ENCODE measurements at regions not wholly inside any gene's neighbourhood (a gene's known extent, or its start where the extent isn't known, plus 50 kb on each side); places are given as distances from the start of the nearest gene placed in this dataset.
"Not testable (repeated sequence)": the region's sequence is repeated elsewhere in the genome, so short reads cannot be mapped to it uniquely, and the experiment has no call there.

DNA sequence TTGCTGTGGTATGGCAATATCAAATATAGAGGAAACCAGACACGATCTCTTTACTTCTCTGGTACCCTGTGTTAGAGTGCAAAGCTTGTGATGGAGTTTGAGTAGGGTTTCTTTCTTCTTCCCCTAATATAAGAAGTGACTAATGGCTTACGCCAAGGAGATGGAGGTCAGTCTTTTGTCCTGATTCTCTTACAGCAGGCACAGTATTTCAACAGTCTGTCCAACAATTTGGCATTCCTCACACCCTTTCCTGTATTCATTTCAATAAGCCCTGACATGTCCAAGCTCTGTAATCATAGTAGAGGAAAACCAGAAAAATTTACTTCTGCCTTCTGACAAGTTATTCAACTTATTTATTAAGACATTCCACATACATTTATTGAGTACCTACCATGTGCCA, 546.2 kb downstream of the TMEM135 start:
- H3K27ac Mint-ChIP-seq (ENCODE audit: unreplicated experiment) = no peak overlapping the region
- no peaks in the 10 kb centered on the region for H3K4me1 Mint-ChIP-seq
- H3K27me3 Mint-ChIP-seq (ENCODE audit: low read depth) = no peaks in the 10 kb centered on the region
- H3K9me3 Mint-ChIP-seq = peaks cover 7% of the 10 kb centered on the region
- no peak for DNase-seq (ENCODE audit: low read depth, low spot score)
- TF ChIP-seq, protein P1, sequence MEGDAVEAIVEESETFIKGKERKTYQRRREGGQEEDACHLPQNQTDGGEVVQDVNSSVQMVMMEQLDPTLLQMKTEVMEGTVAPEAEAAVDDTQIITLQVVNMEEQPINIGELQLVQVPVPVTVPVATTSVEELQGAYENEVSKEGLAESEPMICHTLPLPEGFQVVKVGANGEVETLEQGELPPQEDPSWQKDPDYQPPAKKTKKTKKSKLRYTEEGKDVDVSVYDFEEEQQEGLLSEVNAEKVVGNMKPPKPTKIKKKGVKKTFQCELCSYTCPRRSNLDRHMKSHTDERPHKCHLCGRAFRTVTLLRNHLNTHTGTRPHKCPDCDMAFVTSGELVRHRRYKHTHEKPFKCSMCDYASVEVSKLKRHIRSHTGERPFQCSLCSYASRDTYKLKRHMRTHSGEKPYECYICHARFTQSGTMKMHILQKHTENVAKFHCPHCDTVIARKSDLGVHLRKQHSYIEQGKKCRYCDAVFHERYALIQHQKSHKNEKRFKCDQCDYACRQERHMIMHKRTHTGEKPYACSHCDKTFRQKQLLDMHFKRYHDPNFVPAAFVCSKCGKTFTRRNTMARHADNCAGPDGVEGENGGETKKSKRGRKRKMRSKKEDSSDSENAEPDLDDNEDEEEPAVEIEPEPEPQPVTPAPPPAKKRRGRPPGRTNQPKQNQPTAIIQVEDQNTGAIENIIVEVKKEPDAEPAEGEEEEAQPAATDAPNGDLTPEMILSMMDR (conservative IDR thresholded peaks at IDR 0.05) = no peak
- H3K4me3 Mint-ChIP-seq = no peak overlapping the region
- peaks cover 3% of the 10 kb centered on the region for H3K36me3 Mint-ChIP-seq (ENCODE audit: low read depth)

DNA sequence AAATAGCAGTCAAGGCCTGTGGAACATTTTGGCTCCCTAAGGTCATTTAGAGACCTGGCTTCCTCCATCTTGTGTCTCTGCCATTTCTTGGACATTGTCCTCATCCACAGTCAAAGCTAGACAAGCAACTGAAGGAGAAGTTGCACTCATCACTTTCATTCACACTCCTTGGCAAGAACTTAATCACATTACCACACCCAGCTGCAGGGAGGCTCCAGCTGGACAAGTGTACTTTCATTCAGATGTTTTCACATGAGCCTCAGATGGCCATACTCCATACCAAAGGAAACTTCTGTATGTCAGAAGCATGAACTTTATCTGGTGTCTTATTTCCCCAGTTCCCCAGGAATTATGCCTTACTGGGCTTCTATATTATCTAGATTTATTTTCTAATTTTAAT, 537.4 kb downstream of the TMEM135 start:
- no peaks in the 10 kb centered on the region for H3K27me3 Mint-ChIP-seq (ENCODE audit: low read depth)
- TF ChIP-seq, protein P1 (conservative IDR thresholded peaks at IDR 0.05) = no peak
- H3K36me3 Mint-ChIP-seq (ENCODE audit: low read depth) = no peaks in the 10 kb centered on the region
- no peak overlapping the region for H3K4me3 Mint-ChIP-seq
- H3K4me1 Mint-ChIP-seq = no peaks in the 10 kb centered on the region
- no peak overlapping the region for H3K27ac Mint-ChIP-seq (ENCODE audit: unreplicated experiment)
- no peaks in the 10 kb centered on the region for H3K9me3 Mint-ChIP-seq
- DNase-seq (ENCODE audit: low read depth, low spot score) = no peak

DNA sequence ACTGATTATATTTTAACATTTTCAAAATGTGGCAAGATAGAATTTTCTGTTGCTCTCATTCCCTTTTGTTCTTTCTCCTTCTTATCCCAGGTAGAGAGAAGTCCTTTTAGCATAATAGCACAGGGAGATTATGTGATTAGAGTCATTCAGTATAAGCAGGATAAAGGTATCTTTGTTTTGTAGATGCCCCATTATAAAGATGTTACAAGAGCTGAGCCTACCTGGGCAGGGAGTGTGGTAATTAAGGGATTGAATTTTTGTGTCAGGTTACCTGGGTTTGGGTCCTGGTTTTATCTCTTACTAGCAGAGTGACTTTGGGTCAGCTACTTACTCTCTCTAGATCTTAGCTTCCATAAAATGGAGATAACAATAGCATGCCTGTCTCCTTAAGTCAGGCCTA, 536.5 kb downstream of the TMEM135 start:
- Mint-ChIP-seq H3K4me3 (no peak overlapping the region), H3K27ac (ENCODE audit: unreplicated experiment) (no peak overlapping the region), H3K4me1 (no peaks in the 10 kb centered on the region), H3K36me3 (ENCODE audit: low read depth) (no peaks in the 10 kb centered on the region), H3K27me3 (ENCODE audit: low read depth) (no peaks in the 10 kb centered on the region), H3K9me3 (no peaks in the 10 kb centered on the region)
- DNase-seq (ENCODE audit: low read depth, low spot score) = no peak
- TF ChIP-seq, protein P1 (conservative IDR thresholded peaks at IDR 0.05) = no peak

DNA sequence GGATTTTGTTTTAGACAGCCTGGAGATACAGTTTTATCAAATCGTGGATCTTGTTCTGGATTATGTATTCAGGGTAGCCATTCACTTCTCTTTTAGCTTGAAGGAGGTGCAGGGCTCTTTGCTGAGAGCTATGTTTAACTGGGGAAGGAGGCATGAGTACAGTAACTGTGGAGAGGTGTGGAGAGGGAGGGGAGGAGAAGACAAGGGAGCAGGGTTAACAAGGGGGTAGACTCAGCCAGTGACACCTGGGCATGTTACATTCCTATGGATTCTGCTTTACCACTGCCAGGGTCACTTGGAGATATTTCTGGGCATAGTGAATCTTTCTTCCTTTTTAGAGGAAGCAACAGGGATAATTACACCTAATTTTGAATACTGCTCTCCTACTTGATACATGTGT, 536.0 kb downstream of the TMEM135 start:
- no peaks in the 10 kb centered on the region for H3K27me3 Mint-ChIP-seq (ENCODE audit: low read depth)
- H3K27ac Mint-ChIP-seq (ENCODE audit: unreplicated experiment) = no peak overlapping the region
- no peaks in the 10 kb centered on the region for H3K36me3 Mint-ChIP-seq (ENCODE audit: low read depth)
- no peaks in the 10 kb centered on the region for H3K4me1 Mint-ChIP-seq
- DNase-seq (ENCODE audit: low read depth, low spot score) = no peak
- H3K9me3 Mint-ChIP-seq = no peaks in the 10 kb centered on the region
- TF ChIP-seq, protein P1 (conservative IDR thresholded peaks at IDR 0.05) = no peak
- no peak overlapping the region for H3K4me3 Mint-ChIP-seq

DNA sequence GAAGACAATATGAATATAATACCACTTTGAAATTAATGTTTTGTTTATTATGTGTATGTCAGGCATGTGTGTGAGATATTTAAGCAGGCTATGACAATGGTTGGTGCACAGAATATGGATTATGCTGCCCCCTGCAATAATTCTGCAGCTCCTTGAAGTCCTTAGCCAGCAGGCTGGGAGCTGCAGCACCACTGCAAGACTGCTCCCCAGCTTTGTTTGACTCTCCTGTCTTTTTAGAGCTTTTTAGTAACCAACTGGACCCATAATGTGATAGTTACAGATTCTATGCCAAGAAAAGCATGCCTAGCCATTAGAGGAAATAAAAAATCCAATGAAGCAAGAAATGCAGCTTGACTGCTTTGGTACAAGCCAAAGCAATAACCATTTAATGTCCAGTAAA, 535.1 kb downstream of the TMEM135 start:
- H3K36me3 Mint-ChIP-seq (ENCODE audit: low read depth) = no peaks in the 10 kb centered on the region
- H3K9me3 Mint-ChIP-seq = no peaks in the 10 kb centered on the region
- H3K4me1 Mint-ChIP-seq = no peaks in the 10 kb centered on the region
- TF ChIP-seq, protein P1 (conservative IDR thresholded peaks at IDR 0.05) = no peak
- no peak for DNase-seq (ENCODE audit: low read depth, low spot score)
- H3K4me3 Mint-ChIP-seq = no peak overlapping the region
- no peak overlapping the region for H3K27ac Mint-ChIP-seq (ENCODE audit: unreplicated experiment)
- no peaks in the 10 kb centered on the region for H3K27me3 Mint-ChIP-seq (ENCODE audit: low read depth)

DNA sequence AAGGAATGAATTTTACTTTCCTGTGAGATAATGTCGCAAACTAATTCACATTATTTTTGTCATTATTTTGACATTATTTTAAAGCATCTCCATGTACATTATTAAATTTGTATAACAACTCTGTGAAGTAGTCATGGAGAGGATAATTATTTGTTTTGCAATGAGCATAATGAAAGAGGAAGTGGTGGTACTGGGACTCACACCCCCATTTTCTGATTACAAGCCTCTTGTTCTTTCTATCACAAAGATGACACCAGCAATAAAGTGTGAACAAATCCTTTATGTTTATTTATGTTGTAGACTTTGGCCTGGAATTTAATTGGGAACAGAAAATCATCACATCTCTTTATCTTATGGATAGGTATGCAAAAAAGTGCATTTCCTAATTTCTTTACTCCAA, 522.6 kb downstream of the TMEM135 start:
- DNase-seq (ENCODE audit: low read depth, low spot score) = no peak
- no peak overlapping the region for H3K4me3 Mint-ChIP-seq
- H3K9me3 Mint-ChIP-seq = peaks cover 6% of the 10 kb centered on the region

DNA sequence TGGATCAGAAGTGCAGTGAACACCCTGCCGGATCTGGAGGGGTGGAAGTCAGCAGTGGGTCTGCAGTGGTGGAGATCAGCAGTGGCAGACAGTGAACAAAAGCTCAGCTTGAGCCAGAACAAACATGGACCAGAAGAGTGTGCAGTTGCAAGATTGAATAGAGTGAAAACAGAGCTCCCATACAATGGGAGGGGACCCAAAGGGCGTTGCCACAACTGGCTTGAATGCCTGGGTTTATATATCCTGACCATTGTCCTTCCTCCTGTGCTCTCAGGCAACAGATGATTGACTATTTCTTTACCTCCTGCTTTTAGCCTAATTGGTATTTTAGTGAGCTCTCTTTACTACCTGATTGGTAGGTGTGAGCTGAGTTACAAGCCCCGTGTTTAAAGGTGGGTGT, 522.1 kb downstream of the TMEM135 start:
- not testable (repeated sequence) for H3K4me3 Mint-ChIP-seq; H3K27ac Mint-ChIP-seq (ENCODE audit: unreplicated experiment); H3K36me3 Mint-ChIP-seq (ENCODE audit: low read depth); H3K4me1 Mint-ChIP-seq; H3K27me3 Mint-ChIP-seq (ENCODE audit: low read depth); H3K9me3 Mint-ChIP-seq; DNase-seq (ENCODE audit: low read depth, low spot score)

More for the DNA sequence above, 522.6 kb downstream of the TMEM135 start:
- no peaks in the 10 kb centered on the region for H3K27me3 Mint-ChIP-seq (ENCODE audit: low read depth)
- H3K27ac Mint-ChIP-seq (ENCODE audit: unreplicated experiment) = no peak overlapping the region
- TF ChIP-seq, protein P1 (conservative IDR thresholded peaks at IDR 0.05) = no peak
- peaks cover 3% of the 10 kb centered on the region for H3K36me3 Mint-ChIP-seq (ENCODE audit: low read depth)
- H3K4me1 Mint-ChIP-seq = no peaks in the 10 kb centered on the region
